ENCODE measurements at regions not wholly inside any gene's neighbourhood (a gene's known extent, or its start where the extent isn't known, plus 50 kb on each side); places are given as distances from the start of the nearest gene placed in this dataset.

DNA sequence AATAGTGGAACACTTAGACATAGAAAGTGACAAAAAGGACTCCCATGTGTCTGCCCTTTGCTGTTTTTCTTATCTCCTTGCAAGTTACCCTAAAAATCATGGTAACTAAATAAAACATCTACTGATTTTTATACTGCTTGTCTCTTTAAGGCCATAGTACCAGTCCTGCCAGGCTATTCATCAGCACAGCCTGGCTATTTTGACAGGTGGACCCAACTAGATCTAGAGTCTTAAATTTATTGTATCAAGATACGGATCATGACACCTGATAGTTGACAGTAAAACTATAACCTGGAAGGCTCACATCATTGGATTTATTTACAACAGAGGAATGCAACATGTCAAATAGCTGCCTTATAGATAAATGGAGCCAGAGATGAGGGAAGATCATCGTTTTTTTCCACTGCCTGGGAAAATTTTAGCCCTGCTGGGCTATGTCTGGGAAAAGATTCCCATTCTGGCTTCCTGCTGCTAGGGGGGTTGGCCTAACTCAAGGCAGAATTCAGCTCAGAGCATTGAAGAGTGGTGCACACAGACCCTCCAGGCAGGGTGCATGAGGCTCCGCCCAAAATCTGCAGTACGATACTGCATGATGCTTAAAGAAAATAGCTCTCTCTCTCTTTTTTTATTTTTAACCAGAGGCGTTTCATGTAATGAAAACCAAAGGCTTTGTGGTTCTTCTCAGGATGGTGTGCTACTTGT is 292.0 kb upstream of the FZD8 start:
- TF ChIP-seq, protein P1, sequence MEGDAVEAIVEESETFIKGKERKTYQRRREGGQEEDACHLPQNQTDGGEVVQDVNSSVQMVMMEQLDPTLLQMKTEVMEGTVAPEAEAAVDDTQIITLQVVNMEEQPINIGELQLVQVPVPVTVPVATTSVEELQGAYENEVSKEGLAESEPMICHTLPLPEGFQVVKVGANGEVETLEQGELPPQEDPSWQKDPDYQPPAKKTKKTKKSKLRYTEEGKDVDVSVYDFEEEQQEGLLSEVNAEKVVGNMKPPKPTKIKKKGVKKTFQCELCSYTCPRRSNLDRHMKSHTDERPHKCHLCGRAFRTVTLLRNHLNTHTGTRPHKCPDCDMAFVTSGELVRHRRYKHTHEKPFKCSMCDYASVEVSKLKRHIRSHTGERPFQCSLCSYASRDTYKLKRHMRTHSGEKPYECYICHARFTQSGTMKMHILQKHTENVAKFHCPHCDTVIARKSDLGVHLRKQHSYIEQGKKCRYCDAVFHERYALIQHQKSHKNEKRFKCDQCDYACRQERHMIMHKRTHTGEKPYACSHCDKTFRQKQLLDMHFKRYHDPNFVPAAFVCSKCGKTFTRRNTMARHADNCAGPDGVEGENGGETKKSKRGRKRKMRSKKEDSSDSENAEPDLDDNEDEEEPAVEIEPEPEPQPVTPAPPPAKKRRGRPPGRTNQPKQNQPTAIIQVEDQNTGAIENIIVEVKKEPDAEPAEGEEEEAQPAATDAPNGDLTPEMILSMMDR (conservative IDR thresholded peaks at IDR 0.05 in 1 of 2, IDR thresholded peaks at IDR 0.05 in 1 of 2; ENCODE audit: low read depth in 1 of 2, low read length in 2 of 2), result no peak
- TF ChIP-seq EZH2 (IDR thresholded peaks at IDR 0.05; ENCODE audit: low read length, missing control alignments), result no peak

Data from fibroblast of lung (primary cell).